ENCODE measurements at regions not wholly inside any gene's neighbourhood (a gene's known extent, or its start where the extent isn't known, plus 50 kb on each side); places are given as distances from the start of the nearest gene placed in this dataset.

DNA sequence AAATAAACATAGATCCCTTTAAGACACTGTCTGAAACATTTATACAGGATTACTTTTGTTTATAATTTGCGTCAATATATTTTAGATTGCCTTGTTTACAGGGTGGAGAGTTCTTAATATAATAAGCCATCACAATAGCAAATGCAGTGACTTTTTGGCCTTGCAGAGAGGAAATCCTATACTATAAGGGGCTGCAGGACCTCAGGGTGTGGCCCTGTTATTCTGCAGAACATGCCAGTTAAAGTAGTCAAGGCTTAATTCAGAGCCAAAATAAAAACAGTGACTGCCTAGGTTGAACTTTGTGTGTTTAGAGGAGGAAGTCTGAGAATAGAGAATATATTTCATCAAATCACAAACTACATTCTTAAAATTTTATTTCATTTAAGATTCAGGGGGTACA lies 381.6 kb downstream of the DUSP6 start:
- TF ChIP-seq, protein P1, sequence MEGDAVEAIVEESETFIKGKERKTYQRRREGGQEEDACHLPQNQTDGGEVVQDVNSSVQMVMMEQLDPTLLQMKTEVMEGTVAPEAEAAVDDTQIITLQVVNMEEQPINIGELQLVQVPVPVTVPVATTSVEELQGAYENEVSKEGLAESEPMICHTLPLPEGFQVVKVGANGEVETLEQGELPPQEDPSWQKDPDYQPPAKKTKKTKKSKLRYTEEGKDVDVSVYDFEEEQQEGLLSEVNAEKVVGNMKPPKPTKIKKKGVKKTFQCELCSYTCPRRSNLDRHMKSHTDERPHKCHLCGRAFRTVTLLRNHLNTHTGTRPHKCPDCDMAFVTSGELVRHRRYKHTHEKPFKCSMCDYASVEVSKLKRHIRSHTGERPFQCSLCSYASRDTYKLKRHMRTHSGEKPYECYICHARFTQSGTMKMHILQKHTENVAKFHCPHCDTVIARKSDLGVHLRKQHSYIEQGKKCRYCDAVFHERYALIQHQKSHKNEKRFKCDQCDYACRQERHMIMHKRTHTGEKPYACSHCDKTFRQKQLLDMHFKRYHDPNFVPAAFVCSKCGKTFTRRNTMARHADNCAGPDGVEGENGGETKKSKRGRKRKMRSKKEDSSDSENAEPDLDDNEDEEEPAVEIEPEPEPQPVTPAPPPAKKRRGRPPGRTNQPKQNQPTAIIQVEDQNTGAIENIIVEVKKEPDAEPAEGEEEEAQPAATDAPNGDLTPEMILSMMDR (IDR thresholded peaks at IDR 0.05): no peak
- TF ChIP-seq POLR2A (IDR thresholded peaks at IDR 0.05): no peak

Measured in lower leg skin (tissue), 3 donors.